NCI-H146 (cell line): ENCODE measurements at regions not wholly inside any gene's neighbourhood (a gene's known extent, or its start where the extent isn't known, plus 50 kb on each side); places are given as distances from the start of the nearest gene placed in this dataset.
"Not testable (repeated sequence)": the region's sequence is repeated elsewhere in the genome, so short reads cannot be mapped to it uniquely, and the experiment has no call there.

Experiments used
- DNase-seq: peaks from one replicate; lab custom pipeline; 2025; lab: John Stamatoyannopoulos, UW

- not testable (repeated sequence) for DNase-seq
Measured at GRCh38 chr1:148432318-148432717, 50.8 kb downstream of the PPIAL4G start.

GRCh38 chr1:148429856-148430255 lies 53.2 kb downstream of the PPIAL4G start:
- DNase-seq = not testable (repeated sequence)

- DNase-seq = not testable (repeated sequence)
Measured at GRCh38 chr1:148426940-148427611, 56.0 kb downstream of the PPIAL4G start.

- DNase-seq = not testable (repeated sequence)
Measured at GRCh38 chr1:148426385-148426784, 56.7 kb downstream of the PPIAL4G start.

- not testable (repeated sequence) for DNase-seq
Measured at GRCh38 chr1:148424143-148425003, 58.7 kb downstream of the PPIAL4G start.

GRCh38 chr1:148422921-148423320 lies 60.2 kb downstream of the PPIAL4G start:
- not testable (repeated sequence) for DNase-seq

GRCh38 chr1:148417241-148417640 lies 65.9 kb downstream of the PPIAL4G start:
- not testable (repeated sequence) for DNase-seq

GRCh38 chr1:148413385-148413784 lies 69.7 kb downstream of the PPIAL4G start:
- not testable (repeated sequence) for DNase-seq

- not testable (repeated sequence) for DNase-seq
Measured at GRCh38 chr1:148404786-148405568, 78.1 kb downstream of the PPIAL4G start.

GRCh38 chr1:148403925-148404324 lies 79.2 kb downstream of the PPIAL4G start:
- not testable (repeated sequence) for DNase-seq

- DNase-seq = not testable (repeated sequence)
Measured at GRCh38 chr1:148403085-148403456, 80.0 kb downstream of the PPIAL4G start.

GRCh38 chr1:148402152-148403084 lies 80.7 kb downstream of the PPIAL4G start:
- not testable (repeated sequence) for DNase-seq

- not testable (repeated sequence) for DNase-seq
Measured at GRCh38 chr1:148397516-148397915, 85.6 kb downstream of the PPIAL4G start.

- DNase-seq = not testable (repeated sequence)
Measured at GRCh38 chr1:148392505-148392904, 90.6 kb downstream of the PPIAL4G start.

- not testable (repeated sequence) for DNase-seq
Measured at GRCh38 chr1:148391323-148391722, 91.8 kb downstream of the PPIAL4G start.

- no peak for DNase-seq
Measured at GRCh38 chr1:148389027-148389339, 94.1 kb downstream of the PPIAL4G start.

- no peak for DNase-seq
Measured at GRCh38 chr1:148388260-148389026, 94.7 kb downstream of the PPIAL4G start.

GRCh38 chr1:148387949-148388259 lies 95.2 kb downstream of the PPIAL4G start:
- DNase-seq = not testable (repeated sequence)

- DNase-seq = not testable (repeated sequence)
Measured at GRCh38 chr1:148387122-148387948, 95.8 kb downstream of the PPIAL4G start.

GRCh38 chr1:148386617-148387016 lies 96.5 kb downstream of the PPIAL4G start:
- no peak for DNase-seq
